K562 (cell line): ENCODE measurements at regions not wholly inside any gene's neighbourhood (a gene's known extent, or its start where the extent isn't known, plus 50 kb on each side); places are given as distances from the start of the nearest gene placed in this dataset.

Source experiments
- IRF9 ChIP-seq: fragments of 450-650 bp; IDR thresholded peaks from 2 replicates; pipeline ENCODE4 v1.6.1; 2016; ENCODE audit warnings: missing biosample characterization, missing genetic modification characterization
- NR3C1 ChIP-seq: sonication (generic); formaldehyde crosslinking; IDR thresholded peaks from 2 replicates; pipeline ENCODE4 v1.8.1; 2022; ENCODE audit warnings: missing genetic modification reagents
- POLR3A ChIP-seq: IDR thresholded peaks from 2 replicates; pipeline ENCODE4 v1.6.1; 2011; ENCODE audit warnings: borderline replicate concordance, mild to moderate bottlenecking, moderate library complexity; ENCODE audit not compliant: insufficient read length, insufficient read depth; ENCODE audit errors: extremely low read depth
- PRDM10 ChIP-seq: fragments of 450-650 bp; IDR thresholded peaks from 2 replicates; pipeline ENCODE4 v1.6.1; 2018; ENCODE audit not compliant: partially characterized antibody
- SNIP1 ChIP-seq: fragments of 450-650 bp; IDR thresholded peaks from 2 replicates; pipeline ENCODE4 v1.7.1; 2017; ENCODE audit warnings: low read depth, mild to moderate bottlenecking
- TF ChIP-seq, protein P1 (sequence below): fragments of 450-650 bp; IDR thresholded peaks from 2 replicates; pipeline ENCODE4 v1.7.0; 2016; ENCODE audit warnings: borderline replicate concordance

DNA sequence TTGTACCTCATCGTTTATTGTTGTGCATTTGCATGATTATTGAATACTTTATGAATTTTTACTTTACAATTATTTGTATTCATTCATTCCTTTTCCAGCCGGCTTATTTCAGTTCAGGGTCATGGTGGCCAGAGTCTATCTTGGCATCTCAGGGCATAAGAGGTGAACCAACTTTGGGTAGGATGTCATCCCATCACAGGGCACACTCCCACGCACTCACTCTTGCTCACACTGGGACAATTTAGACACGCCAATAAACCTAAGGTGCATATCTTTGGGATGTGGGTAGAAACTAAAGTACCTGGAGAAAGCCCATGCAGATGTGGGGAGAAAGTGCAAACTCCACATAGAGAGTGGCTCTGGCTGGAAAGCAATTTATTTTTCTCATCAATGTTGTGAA is 158.1 kb upstream of the MAST4 start (continued):
- TF ChIP-seq, protein P1, sequence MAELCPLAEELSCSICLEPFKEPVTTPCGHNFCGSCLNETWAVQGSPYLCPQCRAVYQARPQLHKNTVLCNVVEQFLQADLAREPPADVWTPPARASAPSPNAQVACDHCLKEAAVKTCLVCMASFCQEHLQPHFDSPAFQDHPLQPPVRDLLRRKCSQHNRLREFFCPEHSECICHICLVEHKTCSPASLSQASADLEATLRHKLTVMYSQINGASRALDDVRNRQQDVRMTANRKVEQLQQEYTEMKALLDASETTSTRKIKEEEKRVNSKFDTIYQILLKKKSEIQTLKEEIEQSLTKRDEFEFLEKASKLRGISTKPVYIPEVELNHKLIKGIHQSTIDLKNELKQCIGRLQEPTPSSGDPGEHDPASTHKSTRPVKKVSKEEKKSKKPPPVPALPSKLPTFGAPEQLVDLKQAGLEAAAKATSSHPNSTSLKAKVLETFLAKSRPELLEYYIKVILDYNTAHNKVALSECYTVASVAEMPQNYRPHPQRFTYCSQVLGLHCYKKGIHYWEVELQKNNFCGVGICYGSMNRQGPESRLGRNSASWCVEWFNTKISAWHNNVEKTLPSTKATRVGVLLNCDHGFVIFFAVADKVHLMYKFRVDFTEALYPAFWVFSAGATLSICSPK, result no peak
- no peak for TF ChIP-seq NR3C1 (CRISPR knock-in tag)
- TF ChIP-seq IRF9 (tag), result no peak
- TF ChIP-seq SNIP1, result no peak
- TF ChIP-seq POLR3A, result no peak
- no peak for TF ChIP-seq PRDM10
